HEK293 (cell line): ENCODE measurements at regions not wholly inside any gene's neighbourhood (a gene's known extent, or its start where the extent isn't known, plus 50 kb on each side); places are given as distances from the start of the nearest gene placed in this dataset.

Experiments used
- CTCF ChIA-PET: fragments of 350-600 bp; formaldehyde crosslinking; extraction: SDS; loops from one replicate; lab custom pipeline; 2021; ENCODE audit warnings: antibody characterized with exemption; lab: Yijun Ruan, JAX
- POLR2A ChIA-PET: fragments of 300-600 bp; formaldehyde crosslinking; extraction: SDS; loops from one replicate; lab custom pipeline; 2020; ENCODE audit warnings: antibody characterized with exemption, inconsistent platforms; lab: Yijun Ruan, JAX
- H3K27ac ChIP-seq: fragments of 200-500 bp; sonication (Bioruptor generic); 2 replicates; pipeline ENCODE4 v1.5.1; 2014; ENCODE audit warnings: low read depth, low read length, control low read depth, inconsistent platforms; ENCODE audit errors: extremely low read depth
- H3K36me3 ChIP-seq, 2 experiments: fragments of 200-500 bp in 1 of 2; sonication (Bioruptor generic) in 1 of 2; 1 replicate in 1 of 2; 2 replicates in 1 of 2; pipeline ENCODE4 v1.5.1; 2014 to 2017; ENCODE audit warnings: inconsistent platforms in 2 of 2, low read length in 2 of 2; ENCODE audit not compliant: control insufficient read depth in 2 of 2, insufficient read depth in 1 of 2
- H3K4me1 ChIP-seq: fragments of 200-500 bp; sonication (Bioruptor generic); 2 replicates; pipeline ENCODE4 v1.5.1; 2014; ENCODE audit warnings: mild to moderate bottlenecking, low read length, inconsistent platforms; ENCODE audit not compliant: control insufficient read depth, insufficient read depth
- H3K4me3 ChIP-seq: 2 replicates; pipeline ENCODE4 v1.5.1; 2011; ENCODE audit warnings: low read depth, mild to moderate bottlenecking, control low read depth, low read length, moderate library complexity
- H3K9me3 ChIP-seq: fragments of 200-500 bp; sonication (Bioruptor generic); 2 replicates; pipeline ENCODE4 v1.5.1; 2014; ENCODE audit warnings: low read depth, low read length, inconsistent platforms; ENCODE audit not compliant: control insufficient read depth, insufficient read depth
- KLF10 ChIP-seq: fragments of 450-650 bp; IDR thresholded peaks from 2 replicates; pipeline ENCODE4 v1.5.1; 2018; ENCODE audit warnings: missing biosample characterization, mild to moderate bottlenecking, missing genetic modification characterization
- MZF1 ChIP-seq: fragments of 450-650 bp; formaldehyde crosslinking; IDR thresholded peaks from 2 replicates; pipeline ENCODE4 v1.5.1; 2017; ENCODE audit warnings: missing biosample characterization, missing genetic modification characterization, borderline replicate concordance
- RBAK ChIP-seq: fragments of 450-650 bp; formaldehyde crosslinking; IDR thresholded peaks from 2 replicates; pipeline ENCODE4 v1.5.1; 2016; ENCODE audit warnings: missing biosample characterization, missing genetic modification characterization
- SALL2 ChIP-seq: fragments of 450-650 bp; formaldehyde crosslinking; IDR thresholded peaks from 2 replicates; pipeline ENCODE4 v1.5.0; 2017; ENCODE audit warnings: missing biosample characterization, mild to moderate bottlenecking, missing genetic modification characterization, borderline replicate concordance
- ZEB2 ChIP-seq: fragments of 450-650 bp; formaldehyde crosslinking; IDR thresholded peaks from 2 replicates; pipeline ENCODE4 v1.5.1; 2016; ENCODE audit warnings: missing biosample characterization, missing genetic modification characterization
- ZFP3 ChIP-seq: fragments of 450-650 bp; formaldehyde crosslinking; IDR thresholded peaks from 2 replicates; pipeline ENCODE4 v1.5.1; 2016; ENCODE audit warnings: low read depth, missing biosample characterization, missing genetic modification characterization
- ZNF132 ChIP-seq: fragments of 450-650 bp; formaldehyde crosslinking; IDR thresholded peaks from 2 replicates; pipeline ENCODE4 v1.5.1; 2017; ENCODE audit warnings: missing biosample characterization, missing genetic modification characterization, borderline replicate concordance
- ZNF175 ChIP-seq: fragments of 450-650 bp; formaldehyde crosslinking; IDR thresholded peaks from 2 replicates; pipeline ENCODE4 v1.5.1; 2016; ENCODE audit warnings: missing biosample characterization, missing genetic modification characterization
- ZNF560 ChIP-seq: fragments of 450-650 bp; formaldehyde crosslinking; IDR thresholded peaks from 2 replicates; pipeline ENCODE4 v1.5.1; 2017; ENCODE audit warnings: missing biosample characterization, missing genetic modification characterization, borderline replicate concordance
- ZNF654 ChIP-seq: fragments of 450-650 bp; formaldehyde crosslinking; IDR thresholded peaks from 2 replicates; pipeline ENCODE4 v1.5.1; 2016; ENCODE audit warnings: low read depth, missing biosample characterization, missing genetic modification characterization
- ZNF76 ChIP-seq: fragments of 450-650 bp; formaldehyde crosslinking; IDR thresholded peaks from 2 replicates; pipeline ENCODE4; 2016; ENCODE audit warnings: low read depth, missing biosample characterization, missing genetic modification characterization, borderline replicate concordance
- ZNF776 ChIP-seq: fragments of 450-650 bp; formaldehyde crosslinking; IDR thresholded peaks from 2 replicates; pipeline ENCODE4 v1.5.0; 2017; ENCODE audit warnings: missing biosample characterization, missing genetic modification characterization, borderline replicate concordance
- ZNF830 ChIP-seq: fragments of 450-650 bp; IDR thresholded peaks from 2 replicates; pipeline ENCODE4 v1.5.0; 2018; ENCODE audit warnings: missing biosample characterization, missing genetic modification characterization, low read depth, mild to moderate bottlenecking, moderate library complexity
- TF ChIP-seq, protein P1 (sequence below): fragments of 450-650 bp; formaldehyde crosslinking; IDR thresholded peaks from 2 replicates; pipeline ENCODE4 v1.5.1; 2016; ENCODE audit warnings: missing biosample characterization, missing genetic modification characterization
- TF ChIP-seq, protein P2 (sequence below): fragments of 450-650 bp; formaldehyde crosslinking; IDR thresholded peaks from 2 replicates; pipeline ENCODE4 v1.5.1; 2016; ENCODE audit warnings: missing biosample characterization, missing genetic modification characterization
- TF ChIP-seq, protein P3 (sequence below): fragments of 450-650 bp; formaldehyde crosslinking; IDR thresholded peaks from 2 replicates; pipeline ENCODE4; 2016; ENCODE audit warnings: missing biosample characterization, missing genetic modification characterization
- TF ChIP-seq, protein P4 (sequence below): fragments of 450-650 bp; formaldehyde crosslinking; IDR thresholded peaks from 2 replicates; pipeline ENCODE4 v1.5.1; 2017; ENCODE audit warnings: missing biosample characterization, missing genetic modification characterization
- TF ChIP-seq, protein P5 (sequence below): fragments of 450-650 bp; IDR thresholded peaks from 2 replicates; pipeline ENCODE4 v1.5.1; 2018; ENCODE audit warnings: missing biosample characterization, mild to moderate bottlenecking, missing genetic modification characterization

DNA sequence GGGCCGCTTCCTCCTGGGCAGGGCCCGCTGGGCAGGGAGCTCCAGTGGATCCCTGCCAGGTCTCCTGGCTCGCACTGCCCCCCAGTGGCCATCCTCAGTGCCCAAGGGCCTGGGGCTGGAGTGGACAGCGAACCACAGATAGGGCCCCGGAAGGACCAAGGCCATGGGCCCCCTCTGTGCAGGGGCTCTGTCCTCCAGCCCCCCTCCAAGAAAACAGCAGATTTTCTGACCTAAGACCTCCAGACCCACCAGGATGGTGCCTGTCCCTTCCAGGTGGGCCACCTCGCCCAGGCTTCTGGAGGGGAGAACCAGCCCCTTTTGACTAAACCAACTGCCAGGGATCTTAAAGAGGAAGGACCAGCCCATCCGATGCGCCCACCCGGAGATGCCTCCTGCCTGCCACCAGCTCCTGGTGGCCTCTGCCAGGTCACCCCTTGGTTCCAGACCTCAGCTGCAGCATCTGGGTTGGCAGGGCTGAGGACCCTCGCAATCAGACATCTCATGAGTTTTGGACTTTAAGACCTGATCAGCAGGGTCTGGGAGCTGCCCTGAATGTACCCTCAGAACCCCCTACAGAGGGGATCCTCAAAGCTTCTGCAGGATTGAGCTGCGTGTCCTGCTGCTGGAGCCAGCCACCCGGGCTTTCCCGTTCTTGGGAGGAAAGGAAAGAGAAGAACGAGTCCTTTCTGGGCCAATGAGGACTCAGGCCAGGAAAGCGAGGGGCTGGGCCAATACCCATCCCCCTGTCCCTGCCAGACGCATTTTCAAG, 325.8 kb upstream of the DIO3 start:
- no peak overlapping the region for H3K27ac ChIP-seq
- H3K4me3 ChIP-seq: no peak overlapping the region
- H3K4me1 ChIP-seq: no peaks in the 10 kb centered on the region
- TF ChIP-seq KLF10 (tag by site-specific recombination): no peak
- TF ChIP-seq, protein P1, sequence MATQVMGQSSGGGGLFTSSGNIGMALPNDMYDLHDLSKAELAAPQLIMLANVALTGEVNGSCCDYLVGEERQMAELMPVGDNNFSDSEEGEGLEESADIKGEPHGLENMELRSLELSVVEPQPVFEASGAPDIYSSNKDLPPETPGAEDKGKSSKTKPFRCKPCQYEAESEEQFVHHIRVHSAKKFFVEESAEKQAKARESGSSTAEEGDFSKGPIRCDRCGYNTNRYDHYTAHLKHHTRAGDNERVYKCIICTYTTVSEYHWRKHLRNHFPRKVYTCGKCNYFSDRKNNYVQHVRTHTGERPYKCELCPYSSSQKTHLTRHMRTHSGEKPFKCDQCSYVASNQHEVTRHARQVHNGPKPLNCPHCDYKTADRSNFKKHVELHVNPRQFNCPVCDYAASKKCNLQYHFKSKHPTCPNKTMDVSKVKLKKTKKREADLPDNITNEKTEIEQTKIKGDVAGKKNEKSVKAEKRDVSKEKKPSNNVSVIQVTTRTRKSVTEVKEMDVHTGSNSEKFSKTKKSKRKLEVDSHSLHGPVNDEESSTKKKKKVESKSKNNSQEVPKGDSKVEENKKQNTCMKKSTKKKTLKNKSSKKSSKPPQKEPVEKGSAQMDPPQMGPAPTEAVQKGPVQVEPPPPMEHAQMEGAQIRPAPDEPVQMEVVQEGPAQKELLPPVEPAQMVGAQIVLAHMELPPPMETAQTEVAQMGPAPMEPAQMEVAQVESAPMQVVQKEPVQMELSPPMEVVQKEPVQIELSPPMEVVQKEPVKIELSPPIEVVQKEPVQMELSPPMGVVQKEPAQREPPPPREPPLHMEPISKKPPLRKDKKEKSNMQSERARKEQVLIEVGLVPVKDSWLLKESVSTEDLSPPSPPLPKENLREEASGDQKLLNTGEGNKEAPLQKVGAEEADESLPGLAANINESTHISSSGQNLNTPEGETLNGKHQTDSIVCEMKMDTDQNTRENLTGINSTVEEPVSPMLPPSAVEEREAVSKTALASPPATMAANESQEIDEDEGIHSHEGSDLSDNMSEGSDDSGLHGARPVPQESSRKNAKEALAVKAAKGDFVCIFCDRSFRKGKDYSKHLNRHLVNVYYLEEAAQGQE (tag by site-specific recombination): peak; percentile 58; the same call in 1 of the 2 replicates
- TF ChIP-seq ZNF76: no peak
- no peak for TF ChIP-seq ZFP3
- no peak for TF ChIP-seq ZNF830
- TF ChIP-seq SALL2 (tag by site-specific recombination): no peak
- TF ChIP-seq ZNF654 (tag by site-specific recombination): peak; percentile 64
- no peak for TF ChIP-seq ZNF175
- no peak for TF ChIP-seq ZNF132 (tag by site-specific recombination)
- TF ChIP-seq, protein P2, sequence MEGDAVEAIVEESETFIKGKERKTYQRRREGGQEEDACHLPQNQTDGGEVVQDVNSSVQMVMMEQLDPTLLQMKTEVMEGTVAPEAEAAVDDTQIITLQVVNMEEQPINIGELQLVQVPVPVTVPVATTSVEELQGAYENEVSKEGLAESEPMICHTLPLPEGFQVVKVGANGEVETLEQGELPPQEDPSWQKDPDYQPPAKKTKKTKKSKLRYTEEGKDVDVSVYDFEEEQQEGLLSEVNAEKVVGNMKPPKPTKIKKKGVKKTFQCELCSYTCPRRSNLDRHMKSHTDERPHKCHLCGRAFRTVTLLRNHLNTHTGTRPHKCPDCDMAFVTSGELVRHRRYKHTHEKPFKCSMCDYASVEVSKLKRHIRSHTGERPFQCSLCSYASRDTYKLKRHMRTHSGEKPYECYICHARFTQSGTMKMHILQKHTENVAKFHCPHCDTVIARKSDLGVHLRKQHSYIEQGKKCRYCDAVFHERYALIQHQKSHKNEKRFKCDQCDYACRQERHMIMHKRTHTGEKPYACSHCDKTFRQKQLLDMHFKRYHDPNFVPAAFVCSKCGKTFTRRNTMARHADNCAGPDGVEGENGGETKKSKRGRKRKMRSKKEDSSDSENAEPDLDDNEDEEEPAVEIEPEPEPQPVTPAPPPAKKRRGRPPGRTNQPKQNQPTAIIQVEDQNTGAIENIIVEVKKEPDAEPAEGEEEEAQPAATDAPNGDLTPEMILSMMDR (tag by site-specific recombination): peak; percentile 71
- TF ChIP-seq, protein P3, sequence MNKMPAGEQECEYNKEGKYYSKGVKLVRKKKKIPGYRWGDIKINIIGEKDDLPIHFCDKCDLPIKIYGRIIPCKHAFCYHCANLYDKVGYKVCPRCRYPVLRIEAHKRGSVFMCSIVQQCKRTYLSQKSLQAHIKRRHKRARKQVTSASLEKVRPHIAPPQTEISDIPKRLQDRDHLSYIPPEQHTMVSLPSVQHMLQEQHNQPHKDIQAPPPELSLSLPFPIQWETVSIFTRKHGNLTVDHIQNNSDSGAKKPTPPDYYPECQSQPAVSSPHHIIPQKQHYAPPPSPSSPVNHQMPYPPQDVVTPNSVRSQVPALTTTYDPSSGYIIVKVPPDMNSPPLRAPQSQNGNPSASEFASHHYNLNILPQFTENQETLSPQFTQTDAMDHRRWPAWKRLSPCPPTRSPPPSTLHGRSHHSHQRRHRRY (tag by site-specific recombination): no peak
- TF ChIP-seq, protein P4, sequence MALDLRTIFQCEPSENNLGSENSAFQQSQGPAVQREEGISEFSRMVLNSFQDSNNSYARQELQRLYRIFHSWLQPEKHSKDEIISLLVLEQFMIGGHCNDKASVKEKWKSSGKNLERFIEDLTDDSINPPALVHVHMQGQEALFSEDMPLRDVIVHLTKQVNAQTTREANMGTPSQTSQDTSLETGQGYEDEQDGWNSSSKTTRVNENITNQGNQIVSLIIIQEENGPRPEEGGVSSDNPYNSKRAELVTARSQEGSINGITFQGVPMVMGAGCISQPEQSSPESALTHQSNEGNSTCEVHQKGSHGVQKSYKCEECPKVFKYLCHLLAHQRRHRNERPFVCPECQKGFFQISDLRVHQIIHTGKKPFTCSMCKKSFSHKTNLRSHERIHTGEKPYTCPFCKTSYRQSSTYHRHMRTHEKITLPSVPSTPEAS (tag by site-specific recombination): 0 out of 2 replicates have a peak, but pooled peaks have one; percentile 6
- no peaks in the 10 kb centered on the region for H3K36me3 ChIP-seq
- ChIA-PET CTCF (interaction anchor here (0.6 to 2.4 kb wide), 16 partner anchors 20 to 850 kb away, joined by 3 to 11 read pairs (median 3); partner anchors contain the start of gene RTL1), POLR2A (no interaction called here)
- no peaks in the 10 kb centered on the region for H3K9me3 ChIP-seq

DNA sequence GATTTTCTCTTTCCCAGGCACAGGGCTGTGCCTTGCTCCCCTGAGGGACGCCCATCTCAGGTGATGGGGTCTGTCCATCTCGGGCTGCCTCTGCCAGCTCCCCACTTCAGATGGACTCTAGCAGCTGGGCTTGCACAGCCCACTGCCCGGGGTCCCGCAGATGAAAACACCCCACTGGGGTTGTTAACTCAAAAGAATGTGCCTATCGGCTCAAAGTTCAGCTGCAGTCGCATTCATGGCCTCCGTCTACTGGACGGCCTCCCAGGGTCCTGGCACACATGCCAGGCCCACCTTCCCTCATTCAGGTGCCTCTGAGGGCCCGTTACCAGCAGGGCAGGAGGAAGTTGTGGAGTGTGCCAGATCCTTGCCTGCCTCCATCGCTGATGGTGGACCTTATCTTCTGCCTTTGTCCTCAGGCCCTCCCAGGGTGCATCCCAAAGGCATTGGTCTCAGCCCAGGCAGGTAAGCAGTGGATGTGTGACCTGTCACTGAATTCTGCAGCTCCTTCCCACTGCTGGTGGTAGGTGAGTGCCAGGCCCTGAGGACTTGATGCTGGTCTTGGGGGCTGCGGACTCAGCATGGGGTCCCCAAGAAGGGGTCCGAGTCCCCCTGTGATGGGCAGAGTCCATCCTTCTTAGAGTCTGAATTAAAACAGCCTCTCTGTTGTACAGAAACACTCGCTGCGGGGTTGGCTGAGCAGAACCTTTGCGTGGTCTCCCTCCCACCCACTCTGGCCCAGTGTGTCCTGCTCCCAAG, 324.6 kb upstream of the DIO3 start:
- Histone ChIP-seq H3K4me3 (no peak overlapping the region), H3K27ac (no peak overlapping the region), H3K36me3 (no peaks in the 10 kb centered on the region), H3K4me1 (no peaks in the 10 kb centered on the region), H3K9me3 (no peaks in the 10 kb centered on the region)
- ChIA-PET CTCF (no interaction called here), POLR2A (interaction anchor here (0.7 kb wide), 1 partner anchor 382 kb away, joined by 3 read pairs; no protein-coding TSS in a partner anchor)
- TF ChIP-seq RBAK (tag by site-specific recombination) (no peak), ZEB2 (no peak), ZNF654 (tag by site-specific recombination) (no peak), MZF1 (no peak), ZNF560 (tag by site-specific recombination) (no peak), ZNF776 (no peak)
- TF ChIP-seq, protein P5, sequence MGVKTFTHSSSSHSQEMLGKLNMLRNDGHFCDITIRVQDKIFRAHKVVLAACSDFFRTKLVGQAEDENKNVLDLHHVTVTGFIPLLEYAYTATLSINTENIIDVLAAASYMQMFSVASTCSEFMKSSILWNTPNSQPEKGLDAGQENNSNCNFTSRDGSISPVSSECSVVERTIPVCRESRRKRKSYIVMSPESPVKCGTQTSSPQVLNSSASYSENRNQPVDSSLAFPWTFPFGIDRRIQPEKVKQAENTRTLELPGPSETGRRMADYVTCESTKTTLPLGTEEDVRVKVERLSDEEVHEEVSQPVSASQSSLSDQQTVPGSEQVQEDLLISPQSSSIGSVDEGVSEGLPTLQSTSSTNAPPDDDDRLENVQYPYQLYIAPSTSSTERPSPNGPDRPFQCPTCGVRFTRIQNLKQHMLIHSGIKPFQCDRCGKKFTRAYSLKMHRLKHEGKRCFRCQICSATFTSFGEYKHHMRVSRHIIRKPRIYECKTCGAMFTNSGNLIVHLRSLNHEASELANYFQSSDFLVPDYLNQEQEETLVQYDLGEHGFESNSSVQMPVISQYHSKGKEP (tag by site-specific recombination): no peak
- TF ChIP-seq, protein P4 (tag by site-specific recombination): no peak
